IMR-90 (cell line): ENCODE measurements at regions not wholly inside any gene's neighbourhood (a gene's known extent, or its start where the extent isn't known, plus 50 kb on each side); places are given as distances from the start of the nearest gene placed in this dataset.

Source experiments
- ATAC-seq: fragments of 200-7000 bp; cut with Tn5 transposase; 2 replicates; pipeline ENCODE4 v1.9.1; 2020; ENCODE audit warnings: low read depth, mild to moderate bottlenecking, moderate library complexity
- BruUV-seq: library from RNA; stranded (reverse); fragments of 400-500 nt; replicated peaks from 2 replicates; lab custom pipeline; 2021; lab: Mats Ljungman, UMichigan
- CTCF ChIA-PET: fragments of 300-600 bp; formaldehyde crosslinking; extraction: SDS; loops from one replicate; lab custom pipeline; 2021; ENCODE audit warnings: antibody characterized with exemption; lab: Yijun Ruan, JAX
- POLR2A ChIA-PET: fragments of 300-600 bp; sonication (Branson Sonifier 250); formaldehyde crosslinking; loops from one replicate; lab custom pipeline; 2022; ENCODE audit warnings: antibody characterized with exemption; ENCODE audit not compliant: unreplicated experiment; lab: Charles Lee
- DNase-seq: peaks from one replicate; pipeline ENCODE4 v3.0.0; 2013
- H2AFZ ChIP-seq: replicated peaks from 2 replicates; pipeline ENCODE3; 2013; ENCODE audit warnings: low read length, mild to moderate bottlenecking; ENCODE audit not compliant: poor library complexity
- H2AK5ac ChIP-seq: 2 replicates; pipeline ENCODE4 v1.6.1; 2013; ENCODE audit warnings: low read depth, low read length, inconsistent platforms
- H2AK9ac ChIP-seq: replicated peaks from 2 replicates; pipeline ENCODE3; 2013; ENCODE audit warnings: mild to moderate bottlenecking, low read depth, low read length, moderate library complexity; ENCODE audit not compliant: poor library complexity
- H2BK120ac ChIP-seq: 2 replicates; pipeline ENCODE4 v1.6.1; 2013; ENCODE audit warnings: low read depth, low read length, inconsistent platforms
- H2BK15ac ChIP-seq: 3 replicates; pipeline ENCODE4 v1.6.1; 2013; ENCODE audit warnings: low read depth, low read length, inconsistent platforms
- H2BK20ac ChIP-seq: 2 replicates; pipeline ENCODE4 v1.6.1; 2013; ENCODE audit warnings: low read depth, mild to moderate bottlenecking, inconsistent platforms, low read length, moderate library complexity
- H2BK5ac ChIP-seq: 2 replicates; pipeline ENCODE4 v1.6.1; 2013; ENCODE audit warnings: mild to moderate bottlenecking, low read depth, low read length, inconsistent platforms; ENCODE audit not compliant: poor library complexity, severe bottlenecking
- H3K14ac ChIP-seq: replicated peaks from 2 replicates; pipeline ENCODE4 v1.6.1; 2013; ENCODE audit warnings: low read depth, low read length, inconsistent platforms
- H3K18ac ChIP-seq: 2 replicates; pipeline ENCODE4 v1.6.1; 2013; ENCODE audit warnings: low read depth, low read length, control low read depth
- H3K23ac ChIP-seq: 2 replicates; pipeline ENCODE4 v1.6.1; 2013; ENCODE audit warnings: low read depth, low read length, inconsistent platforms
- H3K27ac ChIP-seq: 2 replicates; pipeline ENCODE4 v1.5.1; 2013; ENCODE audit warnings: mild to moderate bottlenecking, control low read depth, low read length; ENCODE audit not compliant: insufficient read depth
- H3K27me3 ChIP-seq: 2 replicates; pipeline ENCODE4 v1.6.1; 2013; ENCODE audit warnings: low read length; ENCODE audit not compliant: control insufficient read depth, insufficient read depth
- H3K36me3 ChIP-seq: 2 replicates; pipeline ENCODE4 v1.6.1; 2013; ENCODE audit warnings: low read length, mixed read lengths; ENCODE audit not compliant: control insufficient read depth, insufficient read depth
- H3K4ac ChIP-seq: 2 replicates; pipeline ENCODE4 v1.6.1; 2013; ENCODE audit warnings: low read depth, low read length, inconsistent platforms
- H3K4me1 ChIP-seq: 2 replicates; pipeline ENCODE4 v1.6.1; 2013; ENCODE audit warnings: low read length, mixed read lengths; ENCODE audit not compliant: control insufficient read depth, insufficient read depth
- H3K4me2 ChIP-seq: 2 replicates; pipeline ENCODE4 v1.6.1; 2013; ENCODE audit warnings: low read depth, mild to moderate bottlenecking, control low read depth, low read length, moderate library complexity
- H3K4me3 ChIP-seq: 2 replicates; pipeline ENCODE4 v1.5.1; 2013; ENCODE audit warnings: low read depth, mild to moderate bottlenecking, control low read depth, low read length, moderate library complexity; ENCODE audit not compliant: insufficient read depth
- H3K56ac ChIP-seq: 2 replicates; pipeline ENCODE4 v1.6.1; 2013; ENCODE audit warnings: low read length, inconsistent platforms; ENCODE audit not compliant: insufficient read depth; ENCODE audit errors: extremely low read depth
- H3K79me1 ChIP-seq, 2 experiments: 2 replicates each; pipeline ENCODE4 v1.6.1; 2013; ENCODE audit warnings: low read length in 2 of 2, inconsistent platforms in 1 of 2, low read depth in 1 of 2
- H3K9ac ChIP-seq: 2 replicates; pipeline ENCODE4 v1.6.1; 2013; ENCODE audit warnings: low read depth, low read length, control low read depth
- H3K9me1 ChIP-seq: 2 replicates; pipeline ENCODE4 v1.6.1; 2013; ENCODE audit warnings: low read length, inconsistent platforms; ENCODE audit not compliant: insufficient read depth
- H3K9me3 ChIP-seq: 2 replicates; pipeline ENCODE4 v1.6.1; 2013; ENCODE audit warnings: low read length; ENCODE audit not compliant: control insufficient read depth, insufficient read depth
- H4K20me1 ChIP-seq: 2 replicates; pipeline ENCODE4 v1.6.1; 2013; ENCODE audit warnings: low read length, inconsistent platforms; ENCODE audit not compliant: insufficient read depth
- H4K5ac ChIP-seq: 2 replicates; pipeline ENCODE4 v1.6.1; 2013; ENCODE audit warnings: mild to moderate bottlenecking, low read depth, low read length, control low read depth
- H4K8ac ChIP-seq, 2 experiments: 2 replicates each; pipeline ENCODE4 v1.6.1; 2013; ENCODE audit warnings: low read depth in 2 of 2, low read length in 2 of 2, control low read depth in 1 of 2, inconsistent platforms in 1 of 2
- H4K91ac ChIP-seq: 2 replicates; pipeline ENCODE4 v1.6.1; 2013; ENCODE audit warnings: low read depth, low read length, inconsistent platforms; ENCODE audit not compliant: insufficient read depth
- BHLHE40 ChIP-seq: fragments of 150-350 bp; IDR thresholded peaks from 2 replicates; pipeline ENCODE4 v1.6.1; 2016; ENCODE audit warnings: mild to moderate bottlenecking, low read depth, low read length
- CEBPB ChIP-seq: IDR thresholded peaks from 2 replicates; pipeline ENCODE4 v1.6.1; 2012; ENCODE audit warnings: low read depth, low read length, improper control_type of control experiment
- CHD1 ChIP-seq: IDR thresholded peaks from 2 replicates; pipeline ENCODE4 v1.6.1; 2012; ENCODE audit warnings: low read depth, low read length, improper control_type of control experiment
- MAFK ChIP-seq: IDR thresholded peaks from 2 replicates; pipeline ENCODE4 v1.6.1; 2012; ENCODE audit warnings: low read depth, low read length, improper control_type of control experiment
- MXI1 ChIP-seq: IDR thresholded peaks from 2 replicates; pipeline ENCODE4 v1.6.1; 2012; ENCODE audit warnings: low read depth, mild to moderate bottlenecking, low read length, moderate library complexity, borderline replicate concordance
- RAD21 ChIP-seq: IDR thresholded peaks from 2 replicates; pipeline ENCODE4 v1.6.1; 2012; ENCODE audit warnings: low read length, improper control_type of control experiment
- RCOR1 ChIP-seq: IDR thresholded peaks from 2 replicates; pipeline ENCODE4 v1.6.1; 2012; ENCODE audit warnings: mild to moderate bottlenecking, low read length, improper control_type of control experiment; ENCODE audit not compliant: insufficient replicate concordance
- SMC3 ChIP-seq: fragments of 150-350 bp; IDR thresholded peaks from 2 replicates; pipeline ENCODE4 v1.6.1; 2016; ENCODE audit warnings: low read depth, mild to moderate bottlenecking, antibody characterized with exemption, low read length, moderate library complexity
- WGBS, 2 experiments: methylation state at CpG; one replicate each; pipeline versions ENCODE4 v1.1.5 to v1.1.7; 2013; ENCODE audit warnings: missing lambda C conversion rate in 2 of 2; ENCODE audit not compliant: insufficient read length in 1 of 2; ENCODE audit errors: extremely low coverage in 2 of 2; 5-methylcytosine and 5-hydroxymethylcytosine counted together
- dilution Hi-C: fragments of 300-500 bp; cut with HindIII; formaldehyde crosslinking; loops from one replicate; pipeline ENCODE4 v1.14.3; 2018; ENCODE audit warnings: low sequenced_read_pairs; ENCODE audit not compliant: unreplicated experiment
- in situ Hi-C: fragments of 300-500 bp; cut with MboI; formaldehyde crosslinking; loops from 3 replicates; pipeline ENCODE4 v1.14.3; 2019; ENCODE audit warnings: low sequenced_read_pairs, inconsistent platforms, mixed read lengths
- intact Hi-C: fragments of 100-400 bp; cut with micrococcal nuclease; formaldehyde crosslinking; loops from 2 replicates; pipeline ENCODE4 v1.10.0; 2022
- TF ChIP-seq, protein P1 (sequence below): conservative IDR thresholded peaks from 2 replicates; pipeline ENCODE4 v1.5.1; 2012; ENCODE audit warnings: mild to moderate bottlenecking, low read depth, low read length, improper control_type of control experiment

DNA sequence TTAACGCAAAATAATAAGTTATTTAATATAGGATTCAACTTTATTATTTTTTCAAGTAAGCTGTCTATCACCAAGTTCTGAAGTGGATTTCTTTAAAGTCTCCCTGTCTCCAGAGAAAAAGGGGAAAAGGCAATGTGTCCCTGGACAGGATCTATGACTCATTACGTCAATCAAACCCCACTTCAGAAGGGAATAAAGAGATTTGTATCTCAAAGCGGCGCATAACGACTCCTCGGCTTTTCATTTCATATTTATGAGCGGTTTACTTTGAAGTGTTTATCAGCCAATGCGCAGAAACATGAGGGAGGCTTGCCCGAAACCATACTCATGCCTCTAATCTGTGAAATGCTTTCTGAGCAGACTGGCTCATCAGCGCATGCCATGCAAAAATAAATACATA is 938.6 kb upstream of the WWC1 start:
- Histone ChIP-seq H2BK15ac (no peak overlapping the region), H3K27me3 (no peaks in the 10 kb centered on the region), H3K4me2 (no peak overlapping the region), H3K9ac (no peak overlapping the region), H3K18ac (no peak overlapping the region), H2AK5ac (no peak overlapping the region), H3K14ac (no peak overlapping the region), H3K4ac (no peak overlapping the region), H2AFZ (no peak overlapping the region), H3K27ac (no peak overlapping the region), H3K23ac (no peak overlapping the region), H3K36me3 (no peaks in the 10 kb centered on the region), H4K5ac (no peak overlapping the region), H3K9me1 (no peaks in the 10 kb centered on the region), H2BK20ac (no peak overlapping the region), H2BK5ac (no peak overlapping the region), H2BK120ac (no peak overlapping the region), H4K20me1 (no peaks in the 10 kb centered on the region), H4K91ac (no peak overlapping the region), H3K9me3 (peaks cover 2% of the 10 kb centered on the region; the same call in 1 of the 2 replicates), H4K8ac (no peak overlapping the region), H3K79me1 (no peaks in the 10 kb centered on the region), H3K56ac (no peak overlapping the region), H3K4me3 (no peak overlapping the region), H2AK9ac (no peak overlapping the region), H3K4me1 (no peaks in the 10 kb centered on the region)
- TF ChIP-seq MAFK (no peak), RCOR1 (no peak), CHD1 (no peak), RAD21 (no peak), CEBPB (no peak), BHLHE40 (no peak), MXI1 (no peak), SMC3 (no peak)
- TF ChIP-seq, protein P1, sequence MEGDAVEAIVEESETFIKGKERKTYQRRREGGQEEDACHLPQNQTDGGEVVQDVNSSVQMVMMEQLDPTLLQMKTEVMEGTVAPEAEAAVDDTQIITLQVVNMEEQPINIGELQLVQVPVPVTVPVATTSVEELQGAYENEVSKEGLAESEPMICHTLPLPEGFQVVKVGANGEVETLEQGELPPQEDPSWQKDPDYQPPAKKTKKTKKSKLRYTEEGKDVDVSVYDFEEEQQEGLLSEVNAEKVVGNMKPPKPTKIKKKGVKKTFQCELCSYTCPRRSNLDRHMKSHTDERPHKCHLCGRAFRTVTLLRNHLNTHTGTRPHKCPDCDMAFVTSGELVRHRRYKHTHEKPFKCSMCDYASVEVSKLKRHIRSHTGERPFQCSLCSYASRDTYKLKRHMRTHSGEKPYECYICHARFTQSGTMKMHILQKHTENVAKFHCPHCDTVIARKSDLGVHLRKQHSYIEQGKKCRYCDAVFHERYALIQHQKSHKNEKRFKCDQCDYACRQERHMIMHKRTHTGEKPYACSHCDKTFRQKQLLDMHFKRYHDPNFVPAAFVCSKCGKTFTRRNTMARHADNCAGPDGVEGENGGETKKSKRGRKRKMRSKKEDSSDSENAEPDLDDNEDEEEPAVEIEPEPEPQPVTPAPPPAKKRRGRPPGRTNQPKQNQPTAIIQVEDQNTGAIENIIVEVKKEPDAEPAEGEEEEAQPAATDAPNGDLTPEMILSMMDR = no peak
- CTCF ChIA-PET = no interaction called here
- no TSS peak for BruUV-seq
- no CpG with 5 or more reads among the region's 10 CpGs for WGBS, 2 experiments
- DNase-seq (no peak), ATAC-seq (no peak)
- in situ Hi-C loops = no loop called here
- POLR2A ChIA-PET = no interaction called here
- dilution Hi-C loops = no loop called here
- intact Hi-C loops = no loop called here
